DMS53 (cell line): ENCODE measurements at regions not wholly inside any gene's neighbourhood (a gene's known extent, or its start where the extent isn't known, plus 50 kb on each side); places are given as distances from the start of the nearest gene placed in this dataset.
A peak's percentile ranks its signal among the peaks of the same experiment; 100 is the strongest.
"Not testable (repeated sequence)": the region's sequence is repeated elsewhere in the genome, so short reads cannot be mapped to it uniquely, and the experiment has no call there.

Experiments
- DNase-seq: peaks from one replicate; lab custom pipeline; 2025; lab: John Stamatoyannopoulos, UW

- DNase-seq = not testable (repeated sequence)
Observed at GRCh38 chr9:103237571-103238109, 242.5 kb downstream of the CYLC2 start.

- no peak for DNase-seq
Observed at GRCh38 chr9:103242025-103242424, 246.9 kb downstream of the CYLC2 start.

GRCh38 chr9:103242486-103242885, 247.4 kb downstream of the CYLC2 start:
- DNase-seq = no peak

GRCh38 chr9:103243553-103243952, 248.4 kb downstream of the CYLC2 start:
- no peak for DNase-seq

- DNase-seq = peak; percentile 75
Observed at GRCh38 chr9:103245369-103245768, 250.2 kb downstream of the CYLC2 start.

- no peak for DNase-seq
Observed at GRCh38 chr9:103261951-103262350, 266.8 kb downstream of the CYLC2 start.

GRCh38 chr9:103266064-103266463, 270.9 kb downstream of the CYLC2 start:
- no peak for DNase-seq

GRCh38 chr9:103277240-103277639, 282.1 kb downstream of the CYLC2 start:
- no peak for DNase-seq

GRCh38 chr9:103281126-103281525, 286.0 kb downstream of the CYLC2 start:
- DNase-seq = no peak

GRCh38 chr9:103287361-103287760, 292.2 kb downstream of the CYLC2 start:
- DNase-seq = no peak

- DNase-seq = no peak
Observed at GRCh38 chr9:103296189-103296588, 301.1 kb downstream of the CYLC2 start.

- no peak for DNase-seq
Observed at GRCh38 chr9:103301051-103301450, 305.9 kb downstream of the CYLC2 start.

GRCh38 chr9:103304797-103305196, 309.7 kb downstream of the CYLC2 start:
- DNase-seq = peak; percentile 82

- DNase-seq = peak; percentile 5
Observed at GRCh38 chr9:103319979-103320378, 324.8 kb downstream of the CYLC2 start.

- DNase-seq = no peak
Observed at GRCh38 chr9:103323699-103324098, 328.6 kb downstream of the CYLC2 start.

- DNase-seq = no peak
Observed at GRCh38 chr9:103335461-103335860, 340.3 kb downstream of the CYLC2 start.

GRCh38 chr9:103355000-103355399, 359.9 kb downstream of the CYLC2 start:
- no peak for DNase-seq

GRCh38 chr9:103357980-103358379, 362.8 kb downstream of the CYLC2 start:
- not testable (repeated sequence) for DNase-seq

GRCh38 chr9:103361906-103362305, 366.8 kb downstream of the CYLC2 start:
- DNase-seq = no peak

GRCh38 chr9:103362986-103363385, 367.9 kb downstream of the CYLC2 start:
- no peak for DNase-seq

- no peak for DNase-seq
Observed at GRCh38 chr9:103364753-103365152, 369.6 kb downstream of the CYLC2 start.

GRCh38 chr9:103371152-103371551, 376.0 kb downstream of the CYLC2 start:
- DNase-seq = no peak

- DNase-seq = no peak
Observed at GRCh38 chr9:103372828-103373227, 377.7 kb downstream of the CYLC2 start.

- DNase-seq = no peak
Observed at GRCh38 chr9:103377667-103378066, 382.5 kb downstream of the CYLC2 start.
